ENCODE measurements at regions not wholly inside any gene's neighbourhood (a gene's known extent, or its start where the extent isn't known, plus 50 kb on each side); places are given as distances from the start of the nearest gene placed in this dataset.
A peak's percentile ranks its signal among the peaks of the same experiment; 100 is the strongest.
"Not testable (repeated sequence)": the region's sequence is repeated elsewhere in the genome, so short reads cannot be mapped to it uniquely, and the experiment has no call there.

- in situ Hi-C loops (cut with HindIII; ENCODE audit: low sequenced_read_pairs) = no loop called here
- no peak for TF ChIP-seq CTCF (IDR thresholded peaks at IDR 0.05; ENCODE audit: low read depth, low read length)
- no peak for DNase-seq (ENCODE audit: low read depth, low spot score)
- H3K4me3 ChIP-seq (ENCODE audit: low read depth, low read length) = no peak overlapping the region
Observed at GRCh38 chr6:80862756-80863155, 756.3 kb downstream of the BCKDHB start.

GRCh38 chr6:80860107-80860506, 753.6 kb downstream of the BCKDHB start:
- no peak for TF ChIP-seq CTCF (IDR thresholded peaks at IDR 0.05; ENCODE audit: low read depth, low read length)
- in situ Hi-C loops (cut with HindIII; ENCODE audit: low sequenced_read_pairs) = no loop called here
- no peak for DNase-seq (ENCODE audit: low read depth, low spot score)
- no peak overlapping the region for H3K4me3 ChIP-seq (ENCODE audit: low read depth, low read length)

GRCh38 chr6:80847973-80848372, 741.5 kb downstream of the BCKDHB start:
- in situ Hi-C loops (cut with HindIII; ENCODE audit: low sequenced_read_pairs); H3K4me3 ChIP-seq (ENCODE audit: low read depth, low read length): not testable (repeated sequence)

GRCh38 chr6:80832337-80832736, 725.9 kb downstream of the BCKDHB start:
- H3K4me3 ChIP-seq (ENCODE audit: low read depth, low read length) = no peak overlapping the region
- DNase-seq (ENCODE audit: low read depth, low spot score) = no peak
- in situ Hi-C loops (cut with HindIII; ENCODE audit: low sequenced_read_pairs) = no loop called here
- no peak for TF ChIP-seq CTCF (IDR thresholded peaks at IDR 0.05; ENCODE audit: low read depth, low read length)

More at GRCh38 chr6:80847973-80848372, 741.5 kb downstream of the BCKDHB start:
- not testable (repeated sequence) for DNase-seq (ENCODE audit: low read depth, low spot score)

GRCh38 chr6:80793411-80793810, 686.9 kb downstream of the BCKDHB start:
- TF ChIP-seq CTCF (IDR thresholded peaks at IDR 0.05; ENCODE audit: low read depth, low read length) = no peak
- no peak overlapping the region for H3K4me3 ChIP-seq (ENCODE audit: low read depth, low read length)
- no peak for DNase-seq (ENCODE audit: low read depth, low spot score)
- in situ Hi-C loops (cut with HindIII; ENCODE audit: low sequenced_read_pairs) = no loop called here

GRCh38 chr6:80792151-80792550, 685.7 kb downstream of the BCKDHB start:
- H3K4me3 ChIP-seq (ENCODE audit: low read depth, low read length) = no peak overlapping the region
- no peak for DNase-seq (ENCODE audit: low read depth, low spot score)
- in situ Hi-C loops (cut with HindIII; ENCODE audit: low sequenced_read_pairs) = no loop called here
- TF ChIP-seq CTCF (IDR thresholded peaks at IDR 0.05; ENCODE audit: low read depth, low read length) = no peak

- DNase-seq (ENCODE audit: low read depth, low spot score) = peak; percentile 30
- no peak overlapping the region for H3K4me3 ChIP-seq (ENCODE audit: low read depth, low read length)
- no peak for TF ChIP-seq CTCF (IDR thresholded peaks at IDR 0.05; ENCODE audit: low read depth, low read length)
- in situ Hi-C loops (cut with HindIII; ENCODE audit: low sequenced_read_pairs) = no loop called here
Observed at GRCh38 chr6:80789912-80790570, 683.6 kb downstream of the BCKDHB start.

GRCh38 chr6:80783271-80783670, 676.8 kb downstream of the BCKDHB start:
- in situ Hi-C loops (cut with HindIII; ENCODE audit: low sequenced_read_pairs); H3K4me3 ChIP-seq (ENCODE audit: low read depth, low read length); DNase-seq (ENCODE audit: low read depth, low spot score): not testable (repeated sequence)
